K562 (cell line): ENCODE measurements at regions not wholly inside any gene's neighbourhood (a gene's known extent, or its start where the extent isn't known, plus 50 kb on each side); places are given as distances from the start of the nearest gene placed in this dataset.

Experiments used
- ATAC-seq: fragments of 200-7000 bp; cut with Tn5 transposase; 3 replicates; pipeline ENCODE4 v1.9.1; 2020; ENCODE audit warnings: moderate library complexity
- BruUV-seq: library from RNA; stranded (reverse); fragments of 400-500 nt; replicated peaks from 2 replicates; lab custom pipeline; 2021; lab: Mats Ljungman, UMichigan
- CTCF ChIA-PET: fragments of 300-600 bp; formaldehyde crosslinking; extraction: SDS; loops from one replicate; lab custom pipeline; 2021; ENCODE audit warnings: low intra/inter-chr PET ratio; lab: Yijun Ruan, JAX
- POLR2A ChIA-PET: fragments of 300-600, 350-650 bp; sonication (Branson Sonifier 250); formaldehyde crosslinking; extraction: SDS; loops from one replicate; lab custom pipeline; 2021; ENCODE audit warnings: antibody characterized with exemption, inconsistent platforms; lab: Yijun Ruan, JAX
- DNase-seq, 4 experiments: peaks; one replicate each; pipeline versions ENCODE4 v3.0.0 to v3.0.0-alpha.2; 2011 to 2018; ENCODE audit warnings: low spot score in 3 of 4, mixed read lengths in 3 of 4; ENCODE audit errors: extremely low read depth in 1 of 4
- FAIRE-seq: peaks from 2 replicates; lab custom pipeline; 2011; peaks lifted over from hg19 to GRCh38; lab: Jason Lieb, UNC
- H2AFZ ChIP-seq: 2 replicates; pipeline ENCODE4 v1.6.0; 2011; ENCODE audit warnings: low read depth, low read length, control low read depth, inconsistent platforms
- H3K27ac ChIP-seq: fragments of 200-600 bp; 3 replicates; pipeline ENCODE4 v1.8.0; 2011; ENCODE audit warnings: low read depth, mild to moderate bottlenecking, control low read depth, inconsistent platforms, low read length, moderate library complexity, mixed read lengths; ENCODE audit errors: extremely low read depth
- H3K27me3 ChIP-seq, 2 experiments: fragments of 300-600 bp in 1 of 2; 2 replicates in 1 of 2; 3 replicates in 1 of 2; pipeline versions ENCODE4 v1.6.0 to v1.8.0; 2011; ENCODE audit warnings: inconsistent platforms in 2 of 2, low read length in 2 of 2, mild to moderate bottlenecking in 1 of 2, mixed read lengths in 1 of 2, moderate library complexity in 1 of 2; ENCODE audit not compliant: control insufficient read depth in 2 of 2, insufficient read depth in 2 of 2
- H3K36me3 ChIP-seq: fragments of 300-600 bp; 3 replicates; pipeline ENCODE4 v1.8.0; 2011; ENCODE audit warnings: mild to moderate bottlenecking, low read length, inconsistent platforms; ENCODE audit not compliant: control insufficient read depth, insufficient read depth
- H3K4me1 ChIP-seq, 2 experiments: fragments of 200-600 bp in 1 of 2; replicated peaks in 1 of 2; 2 replicates in 1 of 2; 3 replicates in 1 of 2; pipeline versions ENCODE4 v1.5.1 to v1.8.0; 2011; ENCODE audit warnings: inconsistent platforms in 2 of 2, low read length in 2 of 2, mild to moderate bottlenecking in 1 of 2, mixed read lengths in 1 of 2, moderate library complexity in 1 of 2; ENCODE audit not compliant: control insufficient read depth in 2 of 2, insufficient read depth in 2 of 2
- H3K4me2 ChIP-seq: 2 replicates; pipeline ENCODE4 v1.6.1; 2011; ENCODE audit warnings: low read length, control low read depth, inconsistent platforms, mixed read lengths; ENCODE audit not compliant: insufficient read depth
- H3K4me3 ChIP-seq: fragments of 200-600 bp; sonication (generic), shearing (Covaris generic); 2 replicates; pipeline ENCODE4 v1.5.1; 2016; ENCODE audit warnings: control low read depth, inconsistent platforms
- H3K79me2 ChIP-seq: fragments of 200-600 bp; 3 replicates; pipeline ENCODE4 v1.8.0; 2011; ENCODE audit warnings: low read length, inconsistent platforms; ENCODE audit not compliant: control insufficient read depth, insufficient read depth
- H3K9ac ChIP-seq, 2 experiments: 2 replicates each; pipeline versions ENCODE4 v1.6.0 to v1.6.1; 2011; ENCODE audit warnings: low read depth in 2 of 2, low read length in 2 of 2, control low read depth in 1 of 2, inconsistent platforms in 1 of 2, mild to moderate bottlenecking in 1 of 2, mixed read lengths in 1 of 2; ENCODE audit not compliant: insufficient read depth in 1 of 2
- H3K9me1 ChIP-seq: one replicate; pipeline ENCODE4 v1.6.0; 2011; ENCODE audit warnings: inconsistent platforms, mild to moderate bottlenecking, low read length, moderate library complexity; ENCODE audit not compliant: control insufficient read depth, insufficient read depth
- H3K9me3 ChIP-seq: replicated peaks from 2 replicates; pipeline ENCODE4 v1.5.1; 2011; ENCODE audit warnings: low read depth, low read length, inconsistent platforms; ENCODE audit not compliant: control insufficient read depth, insufficient read depth
- H4K20me1 ChIP-seq: replicated peaks from 2 replicates; pipeline ENCODE4 v1.6.1; 2011; ENCODE audit warnings: low read length, inconsistent platforms, mixed read lengths; ENCODE audit not compliant: control insufficient read depth, insufficient read depth
- ASH1L ChIP-seq: fragments of 450-650 bp; IDR thresholded peaks from 2 replicates; pipeline ENCODE4 v1.6.1; 2018; ENCODE audit warnings: borderline replicate concordance, mild to moderate bottlenecking, low read depth; ENCODE audit not compliant: partially characterized antibody
- BRD9 ChIP-seq: fragments of 450-650 bp; IDR thresholded peaks from 2 replicates; pipeline ENCODE4 v1.6.1; 2018; ENCODE audit warnings: low read depth; ENCODE audit not compliant: partially characterized antibody
- FOXK2 ChIP-seq, 2 experiments: fragments of 450-650 bp; IDR thresholded peaks in 1 of 2; conservative IDR thresholded peaks in 1 of 2; 2 replicates each; pipeline ENCODE4 v1.6.1; 2016; ENCODE audit warnings: low read depth in 2 of 2, mild to moderate bottlenecking in 1 of 2
- FUS ChIP-seq: fragments of 200-400 bp; formaldehyde crosslinking; optimal IDR thresholded peaks from 2 replicates; pipeline ENCODE3; 2017; ENCODE audit warnings: low read depth, low read length
- HINFP ChIP-seq: fragments of 450-650 bp; conservative IDR thresholded peaks from 2 replicates; pipeline ENCODE4 v1.6.1; 2016; ENCODE audit warnings: missing genetic modification characterization, low read depth, mild to moderate bottlenecking, control low read depth, missing compliant biosample characterization
- MXI1 ChIP-seq: IDR thresholded peaks from 2 replicates; pipeline ENCODE4 v1.6.1; 2011; ENCODE audit warnings: low read depth, mild to moderate bottlenecking, improper control_type of control experiment, low read length
- SNIP1 ChIP-seq: fragments of 450-650 bp; IDR thresholded peaks from 2 replicates; pipeline ENCODE4 v1.7.1; 2017; ENCODE audit warnings: low read depth, mild to moderate bottlenecking
- STAT5B ChIP-seq: fragments of 250-450 bp; sonication (Bioruptor Pico); IDR thresholded peaks from 2 replicates; pipeline ENCODE4 v1.8.0; 2021; ENCODE audit warnings: mild to moderate bottlenecking, inconsistent platforms
- UBTF ChIP-seq, 2 experiments: IDR thresholded peaks; 2 replicates each; pipeline ENCODE4 v1.6.1; 2012; ENCODE audit warnings: improper control_type of control experiment in 2 of 2, low read depth in 2 of 2, low read length in 2 of 2, borderline replicate concordance in 1 of 2
- ZNF232 ChIP-seq: sonication (generic); formaldehyde crosslinking; IDR thresholded peaks from 2 replicates; pipeline ENCODE4 v1.8.0; 2022; ENCODE audit warnings: mild to moderate bottlenecking, missing genetic modification reagents
- ZNF280A ChIP-seq: fragments of 450-650 bp; IDR thresholded peaks from 2 replicates; pipeline ENCODE4 v1.6.1; 2018; ENCODE audit warnings: mild to moderate bottlenecking, low read depth; ENCODE audit not compliant: partially characterized antibody
- WGBS: fragments of 100-300 bp; shearing (Covaris generic); methylation state at CpG from one replicate; pipeline ENCODE4 v1.1.6; 2016; ENCODE audit warnings: low coverage, mixed read lengths; ENCODE audit not compliant: insufficient coverage; ENCODE audit errors: missing lambda C conversion rate; 5-methylcytosine and 5-hydroxymethylcytosine counted together
- in situ Hi-C: fragments of 300-500 bp; cut with MboI; formaldehyde crosslinking; loops from 4 replicates; pipeline ENCODE4 v1.15.0; 2018; ENCODE audit warnings: inconsistent platforms, mixed read lengths
- intact Hi-C: fragments of 100-400 bp; cut with micrococcal nuclease; formaldehyde crosslinking; loops from 2 replicates; pipeline ENCODE4 v1.14.2; 2022

GRCh38 chr4:189835505-189835904 lies 105.2 kb upstream of the FRG1 start:
- ChIA-PET POLR2A (interaction anchor here (0.5 kb wide), 1 partner anchor 47 kb away, joined by 4 read pairs; no protein-coding TSS in a partner anchor), CTCF (no interaction called here)
- BruUV-seq, result no TSS peak
- Histone ChIP-seq H3K36me3 (no peaks in the 10 kb centered on the region), H3K4me3 (no peak overlapping the region), H3K9me1 (no peaks in the 10 kb centered on the region), H3K79me2 (no peaks in the 10 kb centered on the region), H3K9ac (no peak overlapping the region), H4K20me1 (no peaks in the 10 kb centered on the region), H3K9me3 (no peaks in the 10 kb centered on the region), H3K4me1 (no peaks in the 10 kb centered on the region; a peak in 1 of 5 replicates), H2AFZ (no peak overlapping the region), H3K27me3 (peaks cover 0 to 6% of the 10 kb centered on the region in 2 experiments; a peak in 2 of 5 replicates), H3K27ac (no peak overlapping the region), H3K4me2 (no peak overlapping the region)
- DNase-seq, result no peak
- no peak for ATAC-seq
- in situ Hi-C loops (no loop called here), intact Hi-C loops (no loop called here)
- no peak for FAIRE-seq
- WGBS, result 10% methylated on average over 1 of the region's 1 CpG
- no peak for TF ChIP-seq ASH1L
- no peak for TF ChIP-seq STAT5B (CRISPR knock-in tag)
- TF ChIP-seq FUS, result no peak
- no peak for TF ChIP-seq FOXK2 (conservative IDR thresholded peaks at IDR 0.05 in 1 of 2, IDR thresholded peaks at IDR 0.05 in 1 of 2; ENCODE audit: low read depth in 2 of 2)
- TF ChIP-seq SNIP1, result no peak
- TF ChIP-seq MXI1, result no peak

- POLR2A ChIA-PET, result interaction anchor here (1.0 kb wide), 1 partner anchor 1624 kb away, joined by 3 read pairs; no protein-coding TSS in a partner anchor
- no peak for ATAC-seq
- no peaks in the 10 kb centered on the region; a peak in 1 of 5 replicates for H3K27me3 ChIP-seq
- H3K4me2 ChIP-seq, result no peak overlapping the region
- WGBS, result 4% methylated on average over 5 of the region's 5 CpGs
- H3K79me2 ChIP-seq, result no peaks in the 10 kb centered on the region
- CTCF ChIA-PET, result no interaction called here
- no peak overlapping the region for H3K27ac ChIP-seq
- H3K9me1 ChIP-seq, result no peaks in the 10 kb centered on the region
- no peaks in the 10 kb centered on the region for H3K36me3 ChIP-seq
- H3K9me3 ChIP-seq, result no peaks in the 10 kb centered on the region
- no peak overlapping the region for H3K9ac ChIP-seq
- H2AFZ ChIP-seq, result no peak overlapping the region
- no peak overlapping the region for H3K4me3 ChIP-seq
- no TSS peak for BruUV-seq
- DNase-seq, result no peak
- no peak for FAIRE-seq
- intact Hi-C loops, result no loop called here
- H4K20me1 ChIP-seq, result no peaks in the 10 kb centered on the region
- in situ Hi-C loops, result no loop called here
- H3K4me1 ChIP-seq, result no peaks in the 10 kb centered on the region; a peak in 1 of 5 replicates
- no peak for TF ChIP-seq UBTF (IDR thresholded peaks at IDR 0.05; ENCODE audit: borderline replicate concordance in 1 of 2, low read depth in 2 of 2, low read length in 2 of 2)
- no peak for TF ChIP-seq ZNF232 (CRISPR knock-in tag)
- no peak for TF ChIP-seq HINFP (tag)
- no peak for TF ChIP-seq BRD9
- no peak for TF ChIP-seq ZNF280A
Observed at GRCh38 chr4:189837471-189837870, 103.2 kb upstream of the FRG1 start.
